ENCODE measurements at regions not wholly inside any gene's neighbourhood (a gene's known extent, or its start where the extent isn't known, plus 50 kb on each side); places are given as distances from the start of the nearest gene placed in this dataset.

DNA sequence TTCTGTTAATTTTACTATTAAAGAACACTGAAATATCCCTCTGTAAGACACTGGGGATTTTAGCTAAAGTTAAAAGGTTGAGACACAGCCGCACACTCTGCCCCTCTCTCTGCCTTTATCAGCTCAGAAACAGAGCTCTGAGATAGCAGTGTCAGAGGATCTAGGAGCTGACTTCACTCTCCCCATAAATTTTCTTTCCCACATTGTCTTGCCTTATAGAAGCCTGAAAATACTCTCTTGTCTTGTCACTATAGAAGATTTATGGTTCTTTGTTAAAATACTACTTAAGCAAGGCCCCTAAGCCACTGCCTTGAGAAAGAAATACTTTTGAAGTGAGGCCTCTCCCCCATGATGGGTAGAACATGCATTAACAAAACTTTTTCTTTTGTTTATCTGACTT, 105.7 kb upstream of the C10orf90 start (continued):
- TF ChIP-seq, protein P1, sequence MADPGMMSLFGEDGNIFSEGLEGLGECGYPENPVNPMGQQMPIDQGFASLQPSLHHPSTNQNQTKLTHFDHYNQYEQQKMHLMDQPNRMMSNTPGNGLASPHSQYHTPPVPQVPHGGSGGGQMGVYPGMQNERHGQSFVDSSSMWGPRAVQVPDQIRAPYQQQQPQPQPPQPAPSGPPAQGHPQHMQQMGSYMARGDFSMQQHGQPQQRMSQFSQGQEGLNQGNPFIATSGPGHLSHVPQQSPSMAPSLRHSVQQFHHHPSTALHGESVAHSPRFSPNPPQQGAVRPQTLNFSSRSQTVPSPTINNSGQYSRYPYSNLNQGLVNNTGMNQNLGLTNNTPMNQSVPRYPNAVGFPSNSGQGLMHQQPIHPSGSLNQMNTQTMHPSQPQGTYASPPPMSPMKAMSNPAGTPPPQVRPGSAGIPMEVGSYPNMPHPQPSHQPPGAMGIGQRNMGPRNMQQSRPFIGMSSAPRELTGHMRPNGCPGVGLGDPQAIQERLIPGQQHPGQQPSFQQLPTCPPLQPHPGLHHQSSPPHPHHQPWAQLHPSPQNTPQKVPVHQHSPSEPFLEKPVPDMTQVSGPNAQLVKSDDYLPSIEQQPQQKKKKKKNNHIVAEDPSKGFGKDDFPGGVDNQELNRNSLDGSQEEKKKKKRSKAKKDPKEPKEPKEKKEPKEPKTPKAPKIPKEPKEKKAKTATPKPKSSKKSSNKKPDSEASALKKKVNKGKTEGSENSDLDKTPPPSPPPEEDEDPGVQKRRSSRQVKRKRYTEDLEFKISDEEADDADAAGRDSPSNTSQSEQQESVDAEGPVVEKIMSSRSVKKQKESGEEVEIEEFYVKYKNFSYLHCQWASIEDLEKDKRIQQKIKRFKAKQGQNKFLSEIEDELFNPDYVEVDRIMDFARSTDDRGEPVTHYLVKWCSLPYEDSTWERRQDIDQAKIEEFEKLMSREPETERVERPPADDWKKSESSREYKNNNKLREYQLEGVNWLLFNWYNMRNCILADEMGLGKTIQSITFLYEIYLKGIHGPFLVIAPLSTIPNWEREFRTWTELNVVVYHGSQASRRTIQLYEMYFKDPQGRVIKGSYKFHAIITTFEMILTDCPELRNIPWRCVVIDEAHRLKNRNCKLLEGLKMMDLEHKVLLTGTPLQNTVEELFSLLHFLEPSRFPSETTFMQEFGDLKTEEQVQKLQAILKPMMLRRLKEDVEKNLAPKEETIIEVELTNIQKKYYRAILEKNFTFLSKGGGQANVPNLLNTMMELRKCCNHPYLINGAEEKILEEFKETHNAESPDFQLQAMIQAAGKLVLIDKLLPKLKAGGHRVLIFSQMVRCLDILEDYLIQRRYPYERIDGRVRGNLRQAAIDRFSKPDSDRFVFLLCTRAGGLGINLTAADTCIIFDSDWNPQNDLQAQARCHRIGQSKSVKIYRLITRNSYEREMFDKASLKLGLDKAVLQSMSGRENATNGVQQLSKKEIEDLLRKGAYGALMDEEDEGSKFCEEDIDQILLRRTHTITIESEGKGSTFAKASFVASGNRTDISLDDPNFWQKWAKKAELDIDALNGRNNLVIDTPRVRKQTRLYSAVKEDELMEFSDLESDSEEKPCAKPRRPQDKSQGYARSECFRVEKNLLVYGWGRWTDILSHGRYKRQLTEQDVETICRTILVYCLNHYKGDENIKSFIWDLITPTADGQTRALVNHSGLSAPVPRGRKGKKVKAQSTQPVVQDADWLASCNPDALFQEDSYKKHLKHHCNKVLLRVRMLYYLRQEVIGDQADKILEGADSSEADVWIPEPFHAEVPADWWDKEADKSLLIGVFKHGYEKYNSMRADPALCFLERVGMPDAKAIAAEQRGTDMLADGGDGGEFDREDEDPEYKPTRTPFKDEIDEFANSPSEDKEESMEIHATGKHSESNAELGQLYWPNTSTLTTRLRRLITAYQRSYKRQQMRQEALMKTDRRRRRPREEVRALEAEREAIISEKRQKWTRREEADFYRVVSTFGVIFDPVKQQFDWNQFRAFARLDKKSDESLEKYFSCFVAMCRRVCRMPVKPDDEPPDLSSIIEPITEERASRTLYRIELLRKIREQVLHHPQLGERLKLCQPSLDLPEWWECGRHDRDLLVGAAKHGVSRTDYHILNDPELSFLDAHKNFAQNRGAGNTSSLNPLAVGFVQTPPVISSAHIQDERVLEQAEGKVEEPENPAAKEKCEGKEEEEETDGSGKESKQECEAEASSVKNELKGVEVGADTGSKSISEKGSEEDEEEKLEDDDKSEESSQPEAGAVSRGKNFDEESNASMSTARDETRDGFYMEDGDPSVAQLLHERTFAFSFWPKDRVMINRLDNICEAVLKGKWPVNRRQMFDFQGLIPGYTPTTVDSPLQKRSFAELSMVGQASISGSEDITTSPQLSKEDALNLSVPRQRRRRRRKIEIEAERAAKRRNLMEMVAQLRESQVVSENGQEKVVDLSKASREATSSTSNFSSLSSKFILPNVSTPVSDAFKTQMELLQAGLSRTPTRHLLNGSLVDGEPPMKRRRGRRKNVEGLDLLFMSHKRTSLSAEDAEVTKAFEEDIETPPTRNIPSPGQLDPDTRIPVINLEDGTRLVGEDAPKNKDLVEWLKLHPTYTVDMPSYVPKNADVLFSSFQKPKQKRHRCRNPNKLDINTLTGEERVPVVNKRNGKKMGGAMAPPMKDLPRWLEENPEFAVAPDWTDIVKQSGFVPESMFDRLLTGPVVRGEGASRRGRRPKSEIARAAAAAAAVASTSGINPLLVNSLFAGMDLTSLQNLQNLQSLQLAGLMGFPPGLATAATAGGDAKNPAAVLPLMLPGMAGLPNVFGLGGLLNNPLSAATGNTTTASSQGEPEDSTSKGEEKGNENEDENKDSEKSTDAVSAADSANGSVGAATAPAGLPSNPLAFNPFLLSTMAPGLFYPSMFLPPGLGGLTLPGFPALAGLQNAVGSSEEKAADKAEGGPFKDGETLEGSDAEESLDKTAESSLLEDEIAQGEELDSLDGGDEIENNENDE (IDR thresholded peaks at IDR 0.05; ENCODE audit: insufficient replicate concordance, low read length): no peak
- TF ChIP-seq SIRT6 (IDR thresholded peaks at IDR 0.05; ENCODE audit: low read length): no peak

All from H1 (cell line).